PC-9 (cell line): ENCODE measurements at regions not wholly inside any gene's neighbourhood (a gene's known extent, or its start where the extent isn't known, plus 50 kb on each side); places are given as distances from the start of the nearest gene placed in this dataset.

Experiments used
- BruUV-seq: library from RNA; stranded (reverse); fragments of 400-500 nt; replicated peaks from 2 replicates; lab custom pipeline; 2021; lab: Mats Ljungman, UMichigan
- CTCF ChIA-PET: fragments of 300-600 bp; sonication (Branson Sonifier 250); formaldehyde crosslinking; loops from one replicate; lab custom pipeline; 2022; ENCODE audit warnings: antibody characterized with exemption; lab: Charles Lee
- POLR2A ChIA-PET: fragments of 300-600 bp; sonication (Branson Sonifier 250); formaldehyde crosslinking; loops from one replicate; lab custom pipeline; 2022; ENCODE audit warnings: antibody characterized with exemption; ENCODE audit not compliant: unreplicated experiment; lab: Charles Lee
- DNase-seq, 2 experiments: peaks; one replicate each; pipeline versions ENCODE4 v3.0.0 to v3.0.0-alpha.2; 2015 to 2022; ENCODE audit warnings: mixed read lengths in 1 of 2
- H2AFZ ChIP-seq: fragments of 200-600 bp; sonication (generic); 2 replicates; pipeline ENCODE4 v1.8.1; 2017; ENCODE audit warnings: antibody characterized with exemption
- H3F3A ChIP-seq: fragments of 200-600 bp; sonication (generic); 2 replicates; pipeline ENCODE4 v1.8.1; 2017; ENCODE audit warnings: antibody characterized with exemption, mild to moderate bottlenecking, low read depth; ENCODE audit not compliant: insufficient read depth
- H3K27ac ChIP-seq: fragments of 200-600 bp; sonication (generic); 2 replicates; pipeline ENCODE4 v1.6.1; 2016; ENCODE audit warnings: mixed run types
- H3K27me3 ChIP-seq: fragments of 200-600 bp; sonication (generic); 2 replicates; pipeline ENCODE4 v1.6.1; 2016; ENCODE audit warnings: low read depth, mixed run types; ENCODE audit not compliant: insufficient read depth
- H3K36me3 ChIP-seq: fragments of 200-600 bp; sonication (generic); 2 replicates; pipeline ENCODE4 v1.6.1; 2016; ENCODE audit warnings: low read depth, mixed run types
- H3K4me1 ChIP-seq: fragments of 200-600 bp; sonication (generic); replicated peaks from 2 replicates; pipeline ENCODE4 v1.6.1; 2016; ENCODE audit warnings: mixed run types; ENCODE audit not compliant: insufficient read depth
- H3K4me2 ChIP-seq: fragments of 200-600 bp; sonication (generic); 2 replicates; pipeline ENCODE4 v1.6.1; 2017; ENCODE audit warnings: mixed run types
- H3K4me3 ChIP-seq: fragments of 200-600 bp; sonication (generic); 2 replicates; pipeline ENCODE4 v1.6.1; 2016; ENCODE audit warnings: mixed run types
- H3K79me2 ChIP-seq: fragments of 200-600 bp; sonication (generic); 2 replicates; pipeline ENCODE4 v1.6.1; 2017; ENCODE audit warnings: low read depth, mixed run types
- H3K9me2 ChIP-seq: fragments of 200-600 bp; sonication (generic); 2 replicates; pipeline ENCODE4 v1.8.1; 2017; ENCODE audit warnings: mild to moderate bottlenecking; ENCODE audit not compliant: insufficient read depth
- H3K9me3 ChIP-seq: fragments of 200-600 bp; sonication (generic); 2 replicates; pipeline ENCODE4 v1.8.1; 2016; ENCODE audit warnings: low read depth; ENCODE audit not compliant: insufficient read depth
- H4K20me1 ChIP-seq: fragments of 200-600 bp; sonication (generic); 2 replicates; pipeline ENCODE4 v1.8.1; 2017; ENCODE audit not compliant: insufficient read depth
- CTCF ChIP-seq: fragments of 200-600 bp; sonication (generic); conservative IDR thresholded peaks from 2 replicates; pipeline ENCODE4 v1.6.1; 2017; ENCODE audit warnings: mixed run types, antibody characterized with exemption, mild to moderate bottlenecking, moderate library complexity
- EZH2 ChIP-seq: fragments of 200-600 bp; sonication (generic); IDR thresholded peaks from 2 replicates; pipeline ENCODE4 v1.8.0; 2017; ENCODE audit warnings: antibody characterized with exemption, low read depth
- intact Hi-C: fragments of 100-400 bp; cut with micrococcal nuclease; formaldehyde crosslinking; loops from one replicate; pipeline ENCODE4 v1.10.0; 2022; ENCODE audit not compliant: unreplicated experiment

- Histone ChIP-seq H4K20me1 (no peaks in the 10 kb centered on the region), H3K9me3 (no peaks in the 10 kb centered on the region), H3K4me2 (no peak overlapping the region), H3F3A (no peaks in the 10 kb centered on the region), H3K4me3 (no peak overlapping the region), H3K4me1 (no peaks in the 10 kb centered on the region), H3K9me2 (no peaks in the 10 kb centered on the region), H3K36me3 (no peaks in the 10 kb centered on the region), H3K27ac (no peak overlapping the region), H2AFZ (no peak overlapping the region), H3K79me2 (no peaks in the 10 kb centered on the region), H3K27me3 (no peaks in the 10 kb centered on the region)
- BruUV-seq: no TSS peak
- ChIA-PET POLR2A (interaction anchor here (0.6 kb wide), 1 partner anchor 9 kb away, joined by 4 read pairs; no protein-coding TSS in a partner anchor), CTCF (no interaction called here)
- TF ChIP-seq CTCF (no peak), EZH2 (no peak)
- DNase-seq: no peak
- intact Hi-C loops: no loop called here
Observed at GRCh38 chr11:25766332-25767015, 565.5 kb upstream of the ANO3 start.

GRCh38 chr11:25769287-25769686 is 562.6 kb upstream of the ANO3 start:
- Histone ChIP-seq H3K4me3 (no peak overlapping the region), H3K9me2 (no peaks in the 10 kb centered on the region), H3K27ac (no peak overlapping the region), H3K9me3 (no peaks in the 10 kb centered on the region), H4K20me1 (no peaks in the 10 kb centered on the region), H3F3A (no peaks in the 10 kb centered on the region), H3K79me2 (no peaks in the 10 kb centered on the region), H3K36me3 (no peaks in the 10 kb centered on the region), H3K4me1 (no peaks in the 10 kb centered on the region), H2AFZ (no peak overlapping the region), H3K27me3 (no peaks in the 10 kb centered on the region), H3K4me2 (no peak overlapping the region)
- ChIA-PET CTCF (interaction anchor here (0.7 kb wide), 1 partner anchor 36 kb away, joined by 8 read pairs; no protein-coding TSS in a partner anchor), POLR2A (interaction anchor here (0.6 kb wide), 1 partner anchor 1527 kb away, joined by 9 read pairs; no protein-coding TSS in a partner anchor)
- no peak for DNase-seq
- intact Hi-C loops: no loop called here
- no peak for TF ChIP-seq CTCF
- TF ChIP-seq EZH2: no peak
- no TSS peak for BruUV-seq

GRCh38 chr11:25771605-25772004 is 560.3 kb upstream of the ANO3 start:
- Histone ChIP-seq H3K9me2 (no peaks in the 10 kb centered on the region), H3K4me1 (no peaks in the 10 kb centered on the region), H2AFZ (no peak overlapping the region), H4K20me1 (no peaks in the 10 kb centered on the region), H3K4me3 (no peak overlapping the region), H3K27me3 (no peaks in the 10 kb centered on the region), H3K4me2 (no peak overlapping the region), H3K79me2 (no peaks in the 10 kb centered on the region), H3F3A (no peaks in the 10 kb centered on the region), H3K9me3 (no peaks in the 10 kb centered on the region), H3K27ac (no peak overlapping the region), H3K36me3 (no peaks in the 10 kb centered on the region)
- POLR2A ChIA-PET: no interaction called here
- CTCF ChIA-PET: no interaction called here
- no peak for TF ChIP-seq CTCF
- TF ChIP-seq EZH2: no peak
- DNase-seq: no peak
- intact Hi-C loops: no loop called here
- no TSS peak for BruUV-seq
